WI38 (cell line): ENCODE measurements at regions not wholly inside any gene's neighbourhood (a gene's known extent, or its start where the extent isn't known, plus 50 kb on each side); places are given as distances from the start of the nearest gene placed in this dataset.

Experiments
- H3K4me3 ChIP-seq: 2 replicates; pipeline ENCODE4 v1.5.1; 2011; ENCODE audit warnings: low read depth, mild to moderate bottlenecking, control low read depth, low read length
- TF ChIP-seq, protein P1 (sequence below): IDR thresholded peaks from 2 replicates; pipeline ENCODE4 v1.5.1; 2012; ENCODE audit warnings: low read depth, mild to moderate bottlenecking, control low read depth, low read length

DNA sequence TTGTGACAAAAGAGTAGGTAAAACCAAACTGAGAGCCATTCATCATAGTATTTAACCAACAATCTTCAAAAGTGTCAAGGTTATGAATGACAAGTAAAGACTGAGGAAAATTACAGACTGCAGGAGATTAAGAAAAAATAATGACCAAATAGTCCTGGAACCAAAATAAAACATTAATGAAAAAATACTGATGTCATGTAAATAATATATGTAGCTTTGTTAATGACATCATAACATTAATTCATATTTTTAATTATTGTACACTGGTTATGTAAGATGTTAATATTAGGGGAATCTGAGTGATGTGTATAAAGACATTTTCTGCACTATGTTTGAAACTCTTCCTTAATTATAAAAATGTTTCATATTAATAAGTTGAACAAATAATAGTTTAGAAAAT lies 436.7 kb downstream of the CYLC2 start:
- TF ChIP-seq, protein P1, sequence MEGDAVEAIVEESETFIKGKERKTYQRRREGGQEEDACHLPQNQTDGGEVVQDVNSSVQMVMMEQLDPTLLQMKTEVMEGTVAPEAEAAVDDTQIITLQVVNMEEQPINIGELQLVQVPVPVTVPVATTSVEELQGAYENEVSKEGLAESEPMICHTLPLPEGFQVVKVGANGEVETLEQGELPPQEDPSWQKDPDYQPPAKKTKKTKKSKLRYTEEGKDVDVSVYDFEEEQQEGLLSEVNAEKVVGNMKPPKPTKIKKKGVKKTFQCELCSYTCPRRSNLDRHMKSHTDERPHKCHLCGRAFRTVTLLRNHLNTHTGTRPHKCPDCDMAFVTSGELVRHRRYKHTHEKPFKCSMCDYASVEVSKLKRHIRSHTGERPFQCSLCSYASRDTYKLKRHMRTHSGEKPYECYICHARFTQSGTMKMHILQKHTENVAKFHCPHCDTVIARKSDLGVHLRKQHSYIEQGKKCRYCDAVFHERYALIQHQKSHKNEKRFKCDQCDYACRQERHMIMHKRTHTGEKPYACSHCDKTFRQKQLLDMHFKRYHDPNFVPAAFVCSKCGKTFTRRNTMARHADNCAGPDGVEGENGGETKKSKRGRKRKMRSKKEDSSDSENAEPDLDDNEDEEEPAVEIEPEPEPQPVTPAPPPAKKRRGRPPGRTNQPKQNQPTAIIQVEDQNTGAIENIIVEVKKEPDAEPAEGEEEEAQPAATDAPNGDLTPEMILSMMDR: no peak
- H3K4me3 ChIP-seq: no peak overlapping the region

DNA sequence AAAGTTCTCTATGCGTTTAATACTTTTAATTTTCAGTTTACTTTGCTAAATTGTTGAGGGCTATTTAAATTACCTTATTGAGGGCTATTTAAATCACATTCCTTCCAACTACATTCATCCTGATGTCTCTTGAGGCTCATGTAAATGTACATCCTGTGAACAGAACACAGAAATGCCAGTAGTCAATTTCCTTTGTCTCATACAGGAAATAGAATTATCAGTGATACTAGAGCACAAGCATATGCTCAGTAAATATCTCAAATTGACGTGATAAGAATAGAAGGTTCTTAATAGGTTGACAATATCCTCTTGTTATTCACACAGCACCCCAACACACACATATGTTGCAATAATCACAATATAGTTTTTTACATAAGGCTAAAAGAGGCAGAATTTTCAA lies 449.0 kb downstream of the CYLC2 start:
- TF ChIP-seq, protein P1: no peak
- no peak overlapping the region for H3K4me3 ChIP-seq

DNA sequence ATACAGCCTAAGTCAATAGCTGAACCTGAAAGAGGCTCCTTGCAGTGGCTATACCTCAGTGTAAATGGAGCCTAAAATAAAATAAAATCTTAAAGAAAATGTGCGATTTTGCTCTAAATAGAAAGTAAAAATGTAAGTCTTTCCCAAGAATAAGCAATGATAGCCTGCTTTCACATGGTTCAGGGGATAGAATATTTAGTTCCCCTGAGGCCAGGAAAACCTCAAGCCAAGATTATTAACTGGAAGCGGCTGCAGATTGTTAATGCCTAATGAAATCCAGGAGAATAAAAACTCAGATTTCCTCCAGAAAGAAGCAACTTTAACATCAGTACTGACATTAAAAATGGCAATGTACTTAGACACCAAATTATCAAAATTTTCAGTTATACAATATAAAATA lies 463.7 kb downstream of the CYLC2 start:
- TF ChIP-seq, protein P1: no peak
- no peak overlapping the region for H3K4me3 ChIP-seq

DNA sequence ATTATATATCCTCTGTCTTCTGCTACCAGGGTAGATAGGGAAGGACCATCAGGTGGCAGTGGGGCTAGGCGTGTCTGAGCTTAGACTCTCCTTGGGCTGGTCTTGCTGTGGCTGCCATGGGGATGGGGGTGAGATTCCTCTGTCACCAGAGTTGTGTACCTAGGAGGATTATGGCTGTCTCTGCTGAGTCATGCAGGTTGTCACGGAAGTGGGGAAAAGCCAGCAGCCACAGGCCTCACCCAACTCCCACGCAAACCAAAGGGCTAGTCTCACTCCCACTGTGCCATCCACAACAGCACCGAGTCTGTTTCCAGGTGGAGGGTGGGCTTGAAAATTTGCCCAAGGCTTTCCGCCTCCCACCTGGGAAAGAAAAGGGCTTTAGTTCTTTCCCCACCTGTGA lies 476.1 kb downstream of the CYLC2 start:
- TF ChIP-seq, protein P1: no peak
- no peak overlapping the region for H3K4me3 ChIP-seq

DNA sequence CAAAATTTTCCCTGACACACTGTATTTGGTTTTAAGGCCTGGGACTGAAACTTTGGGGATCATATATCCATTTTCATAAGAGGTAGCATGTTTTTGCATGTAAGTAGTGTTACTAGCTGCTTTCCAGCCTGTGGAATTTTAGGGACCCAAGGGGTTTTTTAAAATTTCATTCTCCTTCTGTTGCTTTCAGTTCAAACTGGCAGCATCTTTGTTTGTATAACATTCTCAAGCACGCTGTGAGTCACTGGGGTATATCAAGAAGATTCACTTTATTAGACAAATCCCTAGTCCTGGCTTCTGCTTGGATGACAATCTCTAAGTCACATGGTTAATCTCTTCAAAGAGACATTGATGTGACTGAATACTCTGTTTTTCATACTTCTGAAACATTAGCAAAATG lies 479.0 kb downstream of the CYLC2 start:
- H3K4me3 ChIP-seq: no peak overlapping the region
- TF ChIP-seq, protein P1: no peak

DNA sequence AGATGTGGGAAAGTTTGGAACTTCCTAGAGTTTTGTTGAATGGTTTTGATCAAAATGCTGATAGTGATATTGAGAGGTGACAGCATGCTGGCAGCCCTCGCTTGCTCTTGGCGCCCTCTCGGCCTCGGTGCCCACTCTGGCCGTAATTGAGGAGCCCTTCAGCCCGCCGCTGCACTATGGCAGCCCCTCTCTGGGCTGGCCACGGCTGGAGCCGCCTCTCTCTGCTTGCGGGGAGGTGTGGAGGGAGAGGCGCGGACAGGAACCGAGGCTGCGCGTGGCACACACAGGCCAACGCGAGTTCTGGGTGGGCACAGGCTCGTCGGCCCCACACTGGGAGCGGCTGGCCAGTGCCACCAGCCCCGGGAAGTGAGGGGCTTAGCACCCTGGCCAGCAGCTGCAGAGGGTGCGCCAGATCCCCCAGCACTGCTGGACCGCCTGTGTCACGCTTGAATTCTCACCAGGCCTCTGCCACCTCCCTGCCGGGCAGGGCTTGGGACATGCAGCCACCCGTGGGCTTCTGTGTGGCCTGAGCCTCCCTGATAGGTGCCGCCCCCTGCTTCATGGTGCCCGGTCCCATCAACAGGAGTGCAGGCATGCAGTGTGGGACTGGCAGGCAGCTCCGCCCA lies 488.5 kb downstream of the CYLC2 start:
- TF ChIP-seq, protein P1: no peak
- no peak overlapping the region for H3K4me3 ChIP-seq

DNA sequence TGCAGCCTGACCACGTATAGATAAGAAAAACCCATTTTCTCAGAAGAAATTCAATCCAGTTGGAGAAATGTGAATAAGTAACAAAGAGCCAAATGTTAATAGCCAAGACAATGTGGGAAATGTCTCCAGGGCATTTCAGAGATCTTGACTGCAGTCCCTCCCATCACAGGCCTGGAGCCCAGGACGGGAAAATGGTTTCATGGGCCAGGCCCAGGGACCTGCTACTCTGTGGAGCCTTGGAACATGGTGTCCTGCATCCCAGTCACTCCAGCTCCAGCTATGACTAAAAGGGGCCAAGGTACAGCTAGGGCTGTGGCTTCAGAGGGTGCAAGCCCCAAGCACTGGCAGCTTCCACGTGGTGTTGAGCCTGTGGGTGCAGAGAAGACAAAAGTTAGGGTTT lies 490.0 kb downstream of the CYLC2 start:
- no peak overlapping the region for H3K4me3 ChIP-seq
- TF ChIP-seq, protein P1: no peak
